ENCODE measurements at regions not wholly inside any gene's neighbourhood (a gene's known extent, or its start where the extent isn't known, plus 50 kb on each side); places are given as distances from the start of the nearest gene placed in this dataset.

DNA sequence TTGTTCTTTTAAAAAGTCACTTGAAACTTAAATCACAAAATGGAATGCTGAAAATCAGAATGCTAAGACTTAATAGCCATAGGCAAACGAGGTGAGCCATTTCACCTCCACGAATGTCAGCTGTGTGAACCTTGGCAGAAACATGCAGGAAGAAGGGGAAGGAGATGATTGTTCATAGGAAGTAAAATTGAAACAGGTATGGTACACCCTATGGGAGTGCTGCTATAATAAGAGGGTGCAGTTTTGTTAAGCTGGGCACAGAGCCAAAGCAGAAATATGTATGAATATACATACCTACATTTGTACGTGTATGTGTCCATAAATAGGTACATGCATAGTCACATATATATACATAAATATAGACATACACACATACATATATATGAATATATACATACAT, 51.0 kb upstream of the SPINK5 start:
- TF ChIP-seq, protein P1, sequence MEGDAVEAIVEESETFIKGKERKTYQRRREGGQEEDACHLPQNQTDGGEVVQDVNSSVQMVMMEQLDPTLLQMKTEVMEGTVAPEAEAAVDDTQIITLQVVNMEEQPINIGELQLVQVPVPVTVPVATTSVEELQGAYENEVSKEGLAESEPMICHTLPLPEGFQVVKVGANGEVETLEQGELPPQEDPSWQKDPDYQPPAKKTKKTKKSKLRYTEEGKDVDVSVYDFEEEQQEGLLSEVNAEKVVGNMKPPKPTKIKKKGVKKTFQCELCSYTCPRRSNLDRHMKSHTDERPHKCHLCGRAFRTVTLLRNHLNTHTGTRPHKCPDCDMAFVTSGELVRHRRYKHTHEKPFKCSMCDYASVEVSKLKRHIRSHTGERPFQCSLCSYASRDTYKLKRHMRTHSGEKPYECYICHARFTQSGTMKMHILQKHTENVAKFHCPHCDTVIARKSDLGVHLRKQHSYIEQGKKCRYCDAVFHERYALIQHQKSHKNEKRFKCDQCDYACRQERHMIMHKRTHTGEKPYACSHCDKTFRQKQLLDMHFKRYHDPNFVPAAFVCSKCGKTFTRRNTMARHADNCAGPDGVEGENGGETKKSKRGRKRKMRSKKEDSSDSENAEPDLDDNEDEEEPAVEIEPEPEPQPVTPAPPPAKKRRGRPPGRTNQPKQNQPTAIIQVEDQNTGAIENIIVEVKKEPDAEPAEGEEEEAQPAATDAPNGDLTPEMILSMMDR (conservative IDR thresholded peaks at IDR 0.05; ENCODE audit: low read depth, low read length), result no peak
- no peak for TF ChIP-seq EZH2 (IDR thresholded peaks at IDR 0.05; ENCODE audit: low read length, unreplicated experiment)
